ENCODE measurements at regions not wholly inside any gene's neighbourhood (a gene's known extent, or its start where the extent isn't known, plus 50 kb on each side); places are given as distances from the start of the nearest gene placed in this dataset.
A peak's percentile ranks its signal among the peaks of the same experiment; 100 is the strongest.
"Not testable (repeated sequence)": the region's sequence is repeated elsewhere in the genome, so short reads cannot be mapped to it uniquely, and the experiment has no call there.

- not testable (repeated sequence) for H2BK5ac ChIP-seq (ENCODE audit: low read length)
- WGBS (ENCODE audit: extremely low coverage, insufficient coverage, low lambda C conversion rate) = no CpG with 5 or more reads among the region's 15 CpGs
Observed at GRCh38 chr3:195959367-195960157, 51.2 kb upstream of the TNK2 start.

GRCh38 chr3:195958736-195959135 lies 50.4 kb upstream of the TNK2 start:
- not testable (repeated sequence) for H2BK120ac ChIP-seq (ENCODE audit: low read depth, low read length); H3K79me1 ChIP-seq (ENCODE audit: low read length); DNase-seq; H3K4me2 ChIP-seq (ENCODE audit: low read length); H3K4me3 ChIP-seq (ENCODE audit: low read length); H3K18ac ChIP-seq (ENCODE audit: low read length); H3K79me2 ChIP-seq (ENCODE audit: control insufficient read depth, insufficient read depth, low read length); H4K8ac ChIP-seq (ENCODE audit: low read depth, low read length); H3K9ac ChIP-seq (ENCODE audit: low read length); H3K36me3 ChIP-seq (ENCODE audit: control insufficient read depth, insufficient read depth, low read length); H3K23ac ChIP-seq (ENCODE audit: low read length); H2AK5ac ChIP-seq (ENCODE audit: low read length); H3K27me3 ChIP-seq (ENCODE audit: insufficient read depth, low read length, poor library complexity); H4K5ac ChIP-seq (ENCODE audit: low read length); H3K4ac ChIP-seq (ENCODE audit: low read depth, low read length); H3K4me1 ChIP-seq (ENCODE audit: control insufficient read depth, low read depth, low read length); H2BK5ac ChIP-seq (ENCODE audit: low read length); H2BK15ac ChIP-seq (replicated peaks; ENCODE audit: low read depth); H3K56ac ChIP-seq (ENCODE audit: low read length)
- WGBS (ENCODE audit: extremely low coverage, insufficient coverage, low lambda C conversion rate) = no CpG with 5 or more reads among the region's 11 CpGs
- peak overlapping the region; percentile 6 for H3K27ac ChIP-seq (ENCODE audit: low read depth, low read length)

More at GRCh38 chr3:195959367-195960157, 51.2 kb upstream of the TNK2 start:
- H3K4me2 ChIP-seq (ENCODE audit: low read length); H3K4ac ChIP-seq (ENCODE audit: low read depth, low read length); H3K18ac ChIP-seq (ENCODE audit: low read length); H2AK5ac ChIP-seq (ENCODE audit: low read length); H3K27me3 ChIP-seq (ENCODE audit: insufficient read depth, low read length, poor library complexity); H3K56ac ChIP-seq (ENCODE audit: low read length); H3K9ac ChIP-seq (ENCODE audit: low read length); DNase-seq; H3K79me1 ChIP-seq (ENCODE audit: low read length); H3K4me3 ChIP-seq (ENCODE audit: low read length); H2BK15ac ChIP-seq (replicated peaks; ENCODE audit: low read depth); H4K5ac ChIP-seq (ENCODE audit: low read length); H2BK120ac ChIP-seq (ENCODE audit: low read depth, low read length); H3K79me2 ChIP-seq (ENCODE audit: control insufficient read depth, insufficient read depth, low read length); H3K23ac ChIP-seq (ENCODE audit: low read length); H4K8ac ChIP-seq (ENCODE audit: low read depth, low read length); H3K4me1 ChIP-seq (ENCODE audit: control insufficient read depth, low read depth, low read length); H3K36me3 ChIP-seq (ENCODE audit: control insufficient read depth, insufficient read depth, low read length); H3K27ac ChIP-seq (ENCODE audit: low read depth, low read length): not testable (repeated sequence)

Data from mesendoderm (in vitro differentiated cells).